ENCODE measurements at regions not wholly inside any gene's neighbourhood (a gene's known extent, or its start where the extent isn't known, plus 50 kb on each side); places are given as distances from the start of the nearest gene placed in this dataset.

GRCh38 chr3:127389420-127389819, 101.6 kb upstream of the PRR20G start:
- H3K36me3 ChIP-seq (ENCODE audit: control insufficient read depth in 2 of 2, extremely low read depth in 1 of 2, insufficient read depth in 2 of 2, low read length in 2 of 2), result no peaks in the 10 kb centered on the region
- no TSS peak for BruUV-seq (replicated peaks)
- no peak for TF ChIP-seq MAX (IDR thresholded peaks at IDR 0.05; ENCODE audit: insufficient read depth, insufficient read length)
- peak; percentile 23 for TF ChIP-seq JUN (IDR thresholded peaks at IDR 0.05; ENCODE audit: borderline replicate concordance, insufficient read depth, insufficient read length, low read depth)
- no peaks in the 10 kb centered on the region for H3K27me3 ChIP-seq (ENCODE audit: control insufficient read depth in 2 of 2, insufficient read depth in 2 of 2, low read length in 2 of 2)
- no peak for FAIRE-seq
- H3K4me1 ChIP-seq (ENCODE audit: control insufficient read depth, extremely low read depth, insufficient read depth, low read length), result no peaks in the 10 kb centered on the region
- no peak overlapping the region for H3K9ac ChIP-seq (replicated peaks; ENCODE audit: extremely low read depth, insufficient read depth, low read length)
- no peaks in the 10 kb centered on the region for H3K9me1 ChIP-seq (replicated peaks; ENCODE audit: control insufficient read depth, extremely low read depth, insufficient read depth, low read length)
- intact Hi-C loops (cut with micrococcal nuclease), result no loop called here
- no peak overlapping the region for H3K4me2 ChIP-seq (ENCODE audit: insufficient read depth, low read length)
- DNase-seq (ENCODE audit: low read depth, low spot score), result no peak
- no peak overlapping the region for H3K27ac ChIP-seq (ENCODE audit: insufficient read depth, low read depth, low read length)
- H3K9me3 ChIP-seq (replicated peaks; ENCODE audit: control insufficient read depth, insufficient read depth, low read length), result no peaks in the 10 kb centered on the region
- dilution Hi-C loops (cut with MboI; ENCODE audit: extremely low pct_ligation_motif_present, low sequenced_read_pairs), result no loop called here
- H2AFZ ChIP-seq (ENCODE audit: low read depth, low read length), result no peak overlapping the region
- H3K4me3 ChIP-seq (replicated peaks in 1 of 3; ENCODE audit: insufficient read depth in 1 of 3, low read depth in 1 of 3, low read length in 3 of 3), result no peak overlapping the region
- CTCF ChIA-PET, result no interaction called here
- no peaks in the 10 kb centered on the region for H3K79me2 ChIP-seq (ENCODE audit: control insufficient read depth, insufficient read depth, low read length)
- POLR2A ChIA-PET, result no interaction called here
- H4K20me1 ChIP-seq (replicated peaks; ENCODE audit: control insufficient read depth, extremely low read depth, insufficient read depth, low read length), result no peaks in the 10 kb centered on the region

- H3K4me2 ChIP-seq (ENCODE audit: insufficient read depth, low read length), result no peak overlapping the region
- no peaks in the 10 kb centered on the region for H3K9me3 ChIP-seq (replicated peaks; ENCODE audit: control insufficient read depth, insufficient read depth, low read length)
- intact Hi-C loops (cut with micrococcal nuclease), result no loop called here
- no peak overlapping the region for H3K4me3 ChIP-seq (replicated peaks in 1 of 3; ENCODE audit: insufficient read depth in 1 of 3, low read depth in 1 of 3, low read length in 3 of 3)
- H3K27ac ChIP-seq (ENCODE audit: insufficient read depth, low read depth, low read length), result no peak overlapping the region
- no peaks in the 10 kb centered on the region for H3K9me1 ChIP-seq (replicated peaks; ENCODE audit: control insufficient read depth, extremely low read depth, insufficient read depth, low read length)
- H3K9ac ChIP-seq (replicated peaks; ENCODE audit: extremely low read depth, insufficient read depth, low read length), result no peak overlapping the region
- no TSS peak for BruUV-seq (replicated peaks)
- no peaks in the 10 kb centered on the region for H3K79me2 ChIP-seq (ENCODE audit: control insufficient read depth, insufficient read depth, low read length)
- no peak for FAIRE-seq
- no peak for DNase-seq (ENCODE audit: low read depth, low spot score)
- CTCF ChIA-PET, result no interaction called here
- dilution Hi-C loops (cut with MboI; ENCODE audit: extremely low pct_ligation_motif_present, low sequenced_read_pairs), result no loop called here
- H2AFZ ChIP-seq (ENCODE audit: low read depth, low read length), result no peak overlapping the region
- TF ChIP-seq JUN (IDR thresholded peaks at IDR 0.05; ENCODE audit: borderline replicate concordance, insufficient read depth, insufficient read length, low read depth) (no peak), POLR2AphosphoS5 (IDR thresholded peaks at IDR 0.05; ENCODE audit: insufficient read depth, low read depth, low read length) (no peak)
- no peaks in the 10 kb centered on the region for H3K27me3 ChIP-seq (ENCODE audit: control insufficient read depth in 2 of 2, insufficient read depth in 2 of 2, low read length in 2 of 2)
- POLR2A ChIA-PET, result no interaction called here
- no peaks in the 10 kb centered on the region for H4K20me1 ChIP-seq (replicated peaks; ENCODE audit: control insufficient read depth, extremely low read depth, insufficient read depth, low read length)
- no peaks in the 10 kb centered on the region for H3K36me3 ChIP-seq (ENCODE audit: control insufficient read depth in 2 of 2, extremely low read depth in 1 of 2, insufficient read depth in 2 of 2, low read length in 2 of 2)
- no peaks in the 10 kb centered on the region for H3K4me1 ChIP-seq (ENCODE audit: control insufficient read depth, extremely low read depth, insufficient read depth, low read length)
Observed at GRCh38 chr3:127388427-127388826, 100.6 kb upstream of the PRR20G start.

Data from endothelial cell of umbilical vein (primary cell).